HCT116 (cell line): ENCODE measurements at regions not wholly inside any gene's neighbourhood (a gene's known extent, or its start where the extent isn't known, plus 50 kb on each side); places are given as distances from the start of the nearest gene placed in this dataset.

Experiments used
- CEBPB ChIP-seq: IDR thresholded peaks from 2 replicates; pipeline ENCODE4 v1.6.1; 2012; ENCODE audit warnings: low read depth
- EZH2 ChIP-seq: fragments of 200-600 bp; sonication (generic); IDR thresholded peaks from 2 replicates; pipeline ENCODE4 v1.6.1; 2017; ENCODE audit warnings: antibody characterized with exemption, mixed run types
- EZH2phosphoT487 ChIP-seq: fragments of 200-600 bp; IDR thresholded peaks from 2 replicates; pipeline ENCODE4 v1.6.1; 2018; ENCODE audit warnings: antibody characterized with exemption, borderline replicate concordance
- FOSL1 ChIP-seq: IDR thresholded peaks from 2 replicates; pipeline ENCODE4 v1.6.1; 2012; ENCODE audit warnings: low read depth
- POLR2A ChIP-seq: IDR thresholded peaks from 2 replicates; pipeline ENCODE4 v1.7.0; 2011; ENCODE audit warnings: borderline replicate concordance; ENCODE audit not compliant: insufficient read depth, insufficient read length; ENCODE audit errors: extremely low read depth
- POLR2AphosphoS5 ChIP-seq: IDR thresholded peaks from 2 replicates; pipeline ENCODE4 v1.6.1; 2011; ENCODE audit warnings: mild to moderate bottlenecking, low read depth, low read length, moderate library complexity
- RAD21 ChIP-seq: IDR thresholded peaks from 2 replicates; pipeline ENCODE4 v1.6.1; 2012; ENCODE audit warnings: low read depth, mild to moderate bottlenecking
- SRF ChIP-seq: IDR thresholded peaks from 2 replicates; pipeline ENCODE4 v1.6.1; 2012; ENCODE audit warnings: low read depth
- ZBTB33 ChIP-seq: IDR thresholded peaks from 2 replicates; pipeline ENCODE4 v1.6.1; 2011; ENCODE audit warnings: mild to moderate bottlenecking, low read length, moderate library complexity; ENCODE audit not compliant: insufficient replicate concordance; ENCODE audit errors: extremely low read depth
- TF ChIP-seq, protein P1 (sequence below): IDR thresholded peaks from 2 replicates; pipeline ENCODE4 v1.6.1; 2012
- TF ChIP-seq, protein P2 (sequence below), 3 experiments: fragments of 200-600 bp in 1 of 3; sonication (generic) in 1 of 3; IDR thresholded peaks in 2 of 3; conservative IDR thresholded peaks in 1 of 3; 2 replicates each; pipeline ENCODE4 v1.5.1; 2012 to 2017; ENCODE audit warnings: low read depth in 2 of 3, low read length in 2 of 3, antibody characterized with exemption in 1 of 3, borderline replicate concordance in 1 of 3, control low read depth in 1 of 3, mild to moderate bottlenecking in 1 of 3, mixed read lengths in 1 of 3, mixed run types in 1 of 3, moderate library complexity in 1 of 3; ENCODE audit not compliant: insufficient read depth in 1 of 3
- TF ChIP-seq, protein P3 (sequence below): IDR thresholded peaks from 2 replicates; pipeline ENCODE4 v1.6.1; 2012; ENCODE audit warnings: low read depth

DNA sequence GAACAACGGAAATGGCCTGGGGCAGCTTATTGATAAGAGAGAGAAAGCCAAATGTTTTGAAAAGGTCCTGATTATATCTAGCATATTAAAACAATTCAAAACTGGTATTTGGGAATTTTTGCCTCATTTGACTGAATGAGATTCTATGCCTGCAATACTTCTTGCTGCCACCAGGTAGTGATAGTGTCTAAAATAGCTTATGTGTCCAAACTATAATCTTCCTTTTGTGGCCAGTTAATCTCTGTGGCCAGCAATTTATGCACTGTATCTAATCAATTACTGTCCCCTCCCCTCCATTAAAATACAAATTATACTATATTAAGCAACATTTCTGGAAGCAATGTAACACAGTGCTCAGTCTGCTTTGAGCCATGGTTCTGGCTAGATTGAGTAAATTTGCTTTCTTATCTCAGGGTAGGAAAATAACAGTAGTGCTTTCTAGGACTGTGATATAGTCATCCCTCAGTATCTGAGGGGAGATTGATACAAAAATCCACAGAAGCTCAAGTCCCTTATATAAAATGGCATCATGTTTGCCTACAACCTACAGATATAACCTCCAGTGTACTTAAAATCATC is 91.8 kb downstream of the FOXD2 start:
- TF ChIP-seq POLR2A (no peak), FOSL1 (no peak), RAD21 (peak; percentile 61), SRF (no peak), EZH2 (no peak), EZH2phosphoT487 (no peak), POLR2AphosphoS5 (no peak), CEBPB (no peak), ZBTB33 (no peak)
- TF ChIP-seq, protein P1, sequence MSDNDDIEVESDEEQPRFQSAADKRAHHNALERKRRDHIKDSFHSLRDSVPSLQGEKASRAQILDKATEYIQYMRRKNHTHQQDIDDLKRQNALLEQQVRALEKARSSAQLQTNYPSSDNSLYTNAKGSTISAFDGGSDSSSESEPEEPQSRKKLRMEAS, result no peak
- TF ChIP-seq, protein P2, sequence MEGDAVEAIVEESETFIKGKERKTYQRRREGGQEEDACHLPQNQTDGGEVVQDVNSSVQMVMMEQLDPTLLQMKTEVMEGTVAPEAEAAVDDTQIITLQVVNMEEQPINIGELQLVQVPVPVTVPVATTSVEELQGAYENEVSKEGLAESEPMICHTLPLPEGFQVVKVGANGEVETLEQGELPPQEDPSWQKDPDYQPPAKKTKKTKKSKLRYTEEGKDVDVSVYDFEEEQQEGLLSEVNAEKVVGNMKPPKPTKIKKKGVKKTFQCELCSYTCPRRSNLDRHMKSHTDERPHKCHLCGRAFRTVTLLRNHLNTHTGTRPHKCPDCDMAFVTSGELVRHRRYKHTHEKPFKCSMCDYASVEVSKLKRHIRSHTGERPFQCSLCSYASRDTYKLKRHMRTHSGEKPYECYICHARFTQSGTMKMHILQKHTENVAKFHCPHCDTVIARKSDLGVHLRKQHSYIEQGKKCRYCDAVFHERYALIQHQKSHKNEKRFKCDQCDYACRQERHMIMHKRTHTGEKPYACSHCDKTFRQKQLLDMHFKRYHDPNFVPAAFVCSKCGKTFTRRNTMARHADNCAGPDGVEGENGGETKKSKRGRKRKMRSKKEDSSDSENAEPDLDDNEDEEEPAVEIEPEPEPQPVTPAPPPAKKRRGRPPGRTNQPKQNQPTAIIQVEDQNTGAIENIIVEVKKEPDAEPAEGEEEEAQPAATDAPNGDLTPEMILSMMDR (IDR thresholded peaks at IDR 0.05 in 2 of 3, conservative IDR thresholded peaks at IDR 0.05 in 1 of 3; ENCODE audit: borderline replicate concordance in 1 of 3, insufficient read depth in 1 of 3, low read depth in 2 of 3, low read length in 2 of 3), result peak; percentile 67 to 89 (median 69); a peak in 5 of 6 replicates
- TF ChIP-seq, protein P3, sequence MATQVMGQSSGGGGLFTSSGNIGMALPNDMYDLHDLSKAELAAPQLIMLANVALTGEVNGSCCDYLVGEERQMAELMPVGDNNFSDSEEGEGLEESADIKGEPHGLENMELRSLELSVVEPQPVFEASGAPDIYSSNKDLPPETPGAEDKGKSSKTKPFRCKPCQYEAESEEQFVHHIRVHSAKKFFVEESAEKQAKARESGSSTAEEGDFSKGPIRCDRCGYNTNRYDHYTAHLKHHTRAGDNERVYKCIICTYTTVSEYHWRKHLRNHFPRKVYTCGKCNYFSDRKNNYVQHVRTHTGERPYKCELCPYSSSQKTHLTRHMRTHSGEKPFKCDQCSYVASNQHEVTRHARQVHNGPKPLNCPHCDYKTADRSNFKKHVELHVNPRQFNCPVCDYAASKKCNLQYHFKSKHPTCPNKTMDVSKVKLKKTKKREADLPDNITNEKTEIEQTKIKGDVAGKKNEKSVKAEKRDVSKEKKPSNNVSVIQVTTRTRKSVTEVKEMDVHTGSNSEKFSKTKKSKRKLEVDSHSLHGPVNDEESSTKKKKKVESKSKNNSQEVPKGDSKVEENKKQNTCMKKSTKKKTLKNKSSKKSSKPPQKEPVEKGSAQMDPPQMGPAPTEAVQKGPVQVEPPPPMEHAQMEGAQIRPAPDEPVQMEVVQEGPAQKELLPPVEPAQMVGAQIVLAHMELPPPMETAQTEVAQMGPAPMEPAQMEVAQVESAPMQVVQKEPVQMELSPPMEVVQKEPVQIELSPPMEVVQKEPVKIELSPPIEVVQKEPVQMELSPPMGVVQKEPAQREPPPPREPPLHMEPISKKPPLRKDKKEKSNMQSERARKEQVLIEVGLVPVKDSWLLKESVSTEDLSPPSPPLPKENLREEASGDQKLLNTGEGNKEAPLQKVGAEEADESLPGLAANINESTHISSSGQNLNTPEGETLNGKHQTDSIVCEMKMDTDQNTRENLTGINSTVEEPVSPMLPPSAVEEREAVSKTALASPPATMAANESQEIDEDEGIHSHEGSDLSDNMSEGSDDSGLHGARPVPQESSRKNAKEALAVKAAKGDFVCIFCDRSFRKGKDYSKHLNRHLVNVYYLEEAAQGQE, result no peak
